Fibroblast of pulmonary artery (primary cell): ENCODE measurements at regions not wholly inside any gene's neighbourhood (a gene's known extent, or its start where the extent isn't known, plus 50 kb on each side); places are given as distances from the start of the nearest gene placed in this dataset.

Experiments
- DNase-seq: peaks from one replicate; pipeline ENCODE4 v3.0.0-alpha.2; 2010; ENCODE audit warnings: low read depth
- H3K4me3 ChIP-seq: replicated peaks from 2 replicates; pipeline ENCODE4 v1.5.1; 2011; ENCODE audit warnings: low read depth, mild to moderate bottlenecking, control low read depth, low read length, moderate library complexity
- TF ChIP-seq, protein P1 (sequence below): IDR thresholded peaks from 2 replicates; pipeline ENCODE4 v1.5.1; 2011; ENCODE audit warnings: mild to moderate bottlenecking, control low read depth, low read length, inconsistent platforms; ENCODE audit errors: missing control alignments

DNA sequence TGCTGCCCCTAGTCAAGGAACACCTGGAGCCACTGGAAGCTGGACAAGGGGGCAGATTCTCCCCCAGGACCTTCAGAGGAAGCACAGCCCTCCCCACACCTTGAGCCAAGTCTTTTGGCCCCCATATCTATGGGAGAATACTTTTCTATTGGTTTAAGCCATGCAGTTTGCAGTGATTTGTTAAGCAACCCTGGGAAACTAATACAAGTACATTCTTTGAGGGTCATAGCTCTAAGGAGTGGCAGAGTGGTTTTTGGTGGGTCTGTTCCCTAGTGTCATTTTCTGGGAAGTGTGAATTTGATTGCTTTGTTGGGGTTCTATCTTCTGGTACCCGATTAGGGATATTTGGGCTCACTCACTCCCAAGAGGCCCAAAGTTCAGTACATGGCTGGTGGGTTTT, 50.8 kb upstream of the PTCSC3 start:
- no peak for DNase-seq
- H3K4me3 ChIP-seq = no peak overlapping the region
- TF ChIP-seq, protein P1, sequence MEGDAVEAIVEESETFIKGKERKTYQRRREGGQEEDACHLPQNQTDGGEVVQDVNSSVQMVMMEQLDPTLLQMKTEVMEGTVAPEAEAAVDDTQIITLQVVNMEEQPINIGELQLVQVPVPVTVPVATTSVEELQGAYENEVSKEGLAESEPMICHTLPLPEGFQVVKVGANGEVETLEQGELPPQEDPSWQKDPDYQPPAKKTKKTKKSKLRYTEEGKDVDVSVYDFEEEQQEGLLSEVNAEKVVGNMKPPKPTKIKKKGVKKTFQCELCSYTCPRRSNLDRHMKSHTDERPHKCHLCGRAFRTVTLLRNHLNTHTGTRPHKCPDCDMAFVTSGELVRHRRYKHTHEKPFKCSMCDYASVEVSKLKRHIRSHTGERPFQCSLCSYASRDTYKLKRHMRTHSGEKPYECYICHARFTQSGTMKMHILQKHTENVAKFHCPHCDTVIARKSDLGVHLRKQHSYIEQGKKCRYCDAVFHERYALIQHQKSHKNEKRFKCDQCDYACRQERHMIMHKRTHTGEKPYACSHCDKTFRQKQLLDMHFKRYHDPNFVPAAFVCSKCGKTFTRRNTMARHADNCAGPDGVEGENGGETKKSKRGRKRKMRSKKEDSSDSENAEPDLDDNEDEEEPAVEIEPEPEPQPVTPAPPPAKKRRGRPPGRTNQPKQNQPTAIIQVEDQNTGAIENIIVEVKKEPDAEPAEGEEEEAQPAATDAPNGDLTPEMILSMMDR = no peak
